SK-N-SH (cell line): ENCODE measurements at regions not wholly inside any gene's neighbourhood (a gene's known extent, or its start where the extent isn't known, plus 50 kb on each side); places are given as distances from the start of the nearest gene placed in this dataset.

ENCODE experiments used
- CTCF ChIP-seq: fragments of 200-600 bp; sonication (generic); IDR thresholded peaks from 2 replicates; pipeline ENCODE4 v1.6.1; 2017; ENCODE audit warnings: antibody characterized with exemption, mild to moderate bottlenecking, moderate library complexity
- SMC3 ChIP-seq: IDR thresholded peaks from 2 replicates; pipeline ENCODE4 v1.6.1; 2012; ENCODE audit warnings: low read depth, low read length, improper control_type of control experiment

DNA sequence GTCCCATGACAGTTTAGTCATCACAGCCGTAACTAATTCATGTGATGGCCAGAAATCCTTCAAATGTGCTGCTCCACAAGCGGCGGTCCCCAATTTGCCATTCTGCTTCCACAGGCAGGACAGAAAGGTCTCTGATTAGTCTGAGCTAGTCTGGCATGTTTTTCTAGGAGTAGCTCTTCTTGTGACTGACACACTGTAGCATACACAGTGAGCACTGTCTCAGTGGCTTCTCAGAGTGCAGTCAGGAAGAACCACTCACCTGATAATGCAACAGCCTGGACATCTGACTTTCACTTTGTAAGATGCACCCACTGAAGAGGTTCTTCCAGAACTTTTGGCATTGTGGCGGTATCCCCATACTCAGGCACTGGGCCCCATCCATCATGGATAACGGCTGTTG is 1266.2 kb downstream of the TMEM121 start:
- TF ChIP-seq SMC3 (no peak), CTCF (no peak)
